ENCODE measurements at regions not wholly inside any gene's neighbourhood (a gene's known extent, or its start where the extent isn't known, plus 50 kb on each side); places are given as distances from the start of the nearest gene placed in this dataset.

DNA sequence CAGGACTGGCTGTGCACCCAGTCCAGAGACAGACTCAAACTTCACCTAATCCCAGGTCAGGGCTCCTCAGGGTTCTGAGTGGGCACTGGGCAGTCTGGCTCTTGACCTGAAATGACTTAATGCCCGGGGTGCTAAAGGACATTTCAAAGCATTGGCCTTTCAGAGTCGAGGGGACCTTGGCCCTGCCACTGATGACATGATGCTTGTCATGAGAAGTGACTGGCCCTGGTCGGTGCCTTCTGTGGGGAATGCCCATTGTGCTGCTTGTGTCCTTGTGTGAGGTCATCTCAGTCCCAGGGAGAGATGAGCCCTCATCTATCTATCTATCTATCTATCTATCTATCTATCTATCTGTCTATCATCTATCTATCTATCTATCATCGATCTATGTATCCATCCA lies 81.3 kb downstream of the CTAGE1 start:
- TF ChIP-seq POLR2A (IDR thresholded peaks at IDR 0.05), result no peak
- no peak for TF ChIP-seq CTCF (IDR thresholded peaks at IDR 0.05)
- no peak for TF ChIP-seq POLR2AphosphoS5 (IDR thresholded peaks at IDR 0.05)

All from prostate gland (tissue), 2 donors.